ENCODE measurements at regions not wholly inside any gene's neighbourhood (a gene's known extent, or its start where the extent isn't known, plus 50 kb on each side); places are given as distances from the start of the nearest gene placed in this dataset.

DNA sequence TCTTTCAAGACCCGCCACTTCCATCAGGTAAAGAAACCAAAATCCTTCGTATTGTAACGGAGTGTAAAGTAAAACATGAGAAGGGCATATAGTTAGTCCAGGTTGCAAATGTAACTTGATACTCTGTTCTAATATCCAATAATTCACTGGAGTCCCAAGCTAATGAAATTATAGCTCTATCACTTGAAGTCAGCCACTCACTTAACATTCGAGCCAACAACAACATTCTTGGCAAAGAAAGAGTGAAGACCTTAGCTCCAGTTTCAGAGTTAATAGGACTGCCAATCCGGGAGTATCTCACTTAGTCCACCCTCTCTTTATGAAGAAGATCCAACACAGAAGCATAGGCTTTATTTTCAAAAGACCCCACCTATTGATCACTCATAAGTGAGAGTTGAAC, 298.0 kb upstream of the SOX11 start:
- Mint-ChIP-seq H3K4me1 (ENCODE audit: unreplicated experiment) (peaks cover 3% of the 10 kb centered on the region), H3K9me3 (ENCODE audit: unreplicated experiment) (peaks cover 6% of the 10 kb centered on the region), H3K27me3 (ENCODE audit: unreplicated experiment) (no peaks in the 10 kb centered on the region), H3K4me3 (ENCODE audit: unreplicated experiment) (no peak overlapping the region), H3K36me3 (ENCODE audit: unreplicated experiment) (no peaks in the 10 kb centered on the region), H3K27ac (ENCODE audit: unreplicated experiment) (no peak overlapping the region)
- DNase-seq (ENCODE audit: extremely low spot score, unreplicated experiment) = no peak
- no peak for TF ChIP-seq CTCF (IDR thresholded peaks at IDR 0.05)

DNA sequence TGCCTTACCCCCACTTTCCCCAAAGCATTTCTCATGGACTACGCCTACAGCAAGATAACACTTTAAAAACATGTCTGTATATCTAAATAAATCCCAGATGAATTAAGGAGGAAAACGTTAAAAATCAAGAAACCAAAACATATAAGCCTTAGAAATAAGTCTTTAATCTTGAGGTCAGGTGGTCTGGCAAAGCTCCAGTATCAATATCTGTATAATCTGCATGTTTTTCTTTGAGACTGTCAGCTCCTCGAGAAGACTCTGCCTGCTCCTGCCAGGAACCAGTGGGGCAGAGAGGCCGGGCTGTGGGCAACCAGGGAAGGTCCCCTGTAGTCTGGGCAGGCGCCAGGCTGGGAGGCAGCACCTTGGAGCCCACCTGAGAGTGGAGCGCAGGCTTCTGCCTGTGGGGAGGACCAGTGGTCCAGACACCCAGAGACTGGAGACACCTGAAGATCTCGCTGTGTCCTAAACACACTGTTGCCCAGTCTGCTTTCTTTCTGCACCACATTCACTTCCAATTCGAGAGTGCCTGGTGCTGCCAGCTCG, 291.0 kb upstream of the SOX11 start:
- no peak for TF ChIP-seq CTCF (IDR thresholded peaks at IDR 0.05)
- Mint-ChIP-seq H3K36me3 (ENCODE audit: unreplicated experiment) (no peaks in the 10 kb centered on the region), H3K9me3 (ENCODE audit: unreplicated experiment) (no peaks in the 10 kb centered on the region), H3K27me3 (ENCODE audit: unreplicated experiment) (no peaks in the 10 kb centered on the region), H3K27ac (ENCODE audit: unreplicated experiment) (no peak overlapping the region), H3K4me3 (ENCODE audit: unreplicated experiment) (no peak overlapping the region), H3K4me1 (ENCODE audit: unreplicated experiment) (peaks cover 3% of the 10 kb centered on the region)
- DNase-seq (ENCODE audit: extremely low spot score, unreplicated experiment) = no peak

DNA sequence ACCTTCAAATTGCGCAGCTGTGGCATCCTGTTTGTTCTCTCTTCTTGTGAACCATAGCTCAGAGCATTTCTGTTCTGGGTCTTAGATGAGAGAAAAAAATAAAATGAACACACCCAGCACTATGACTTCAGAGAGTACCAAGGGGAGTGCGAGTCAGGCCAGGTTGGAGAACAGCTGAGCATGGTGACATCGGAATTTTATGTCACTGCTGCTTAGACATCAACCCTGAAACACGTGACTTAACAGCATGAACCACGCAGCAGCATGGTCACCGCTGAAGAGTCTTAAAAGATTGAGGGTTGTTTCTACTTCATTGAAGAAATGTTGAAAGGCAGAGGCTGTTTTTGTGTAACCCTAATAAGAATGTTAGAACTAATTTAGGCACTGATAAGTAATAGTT, 288.8 kb upstream of the SOX11 start:
- no peaks in the 10 kb centered on the region for H3K36me3 Mint-ChIP-seq (ENCODE audit: unreplicated experiment)
- H3K9me3 Mint-ChIP-seq (ENCODE audit: unreplicated experiment) = no peaks in the 10 kb centered on the region
- H3K4me3 Mint-ChIP-seq (ENCODE audit: unreplicated experiment) = no peak overlapping the region
- no peak overlapping the region for H3K27ac Mint-ChIP-seq (ENCODE audit: unreplicated experiment)
- DNase-seq (ENCODE audit: extremely low spot score, unreplicated experiment) = no peak
- H3K4me1 Mint-ChIP-seq (ENCODE audit: unreplicated experiment) = no peaks in the 10 kb centered on the region
- no peaks in the 10 kb centered on the region for H3K27me3 Mint-ChIP-seq (ENCODE audit: unreplicated experiment)
- TF ChIP-seq CTCF (IDR thresholded peaks at IDR 0.05) = no peak

- Mint-ChIP-seq H3K4me3 (ENCODE audit: unreplicated experiment) (no peak overlapping the region), H3K9me3 (ENCODE audit: unreplicated experiment) (no peaks in the 10 kb centered on the region), H3K4me1 (ENCODE audit: unreplicated experiment) (no peaks in the 10 kb centered on the region), H3K36me3 (ENCODE audit: unreplicated experiment) (no peaks in the 10 kb centered on the region), H3K27me3 (ENCODE audit: unreplicated experiment) (no peaks in the 10 kb centered on the region), H3K27ac (ENCODE audit: unreplicated experiment) (no peak overlapping the region)
- no peak for DNase-seq (ENCODE audit: extremely low spot score, unreplicated experiment)
- TF ChIP-seq CTCF (IDR thresholded peaks at IDR 0.05) = no peak
Observed at GRCh38 chr2:5409898-5410381, 282.2 kb upstream of the SOX11 start.

DNA sequence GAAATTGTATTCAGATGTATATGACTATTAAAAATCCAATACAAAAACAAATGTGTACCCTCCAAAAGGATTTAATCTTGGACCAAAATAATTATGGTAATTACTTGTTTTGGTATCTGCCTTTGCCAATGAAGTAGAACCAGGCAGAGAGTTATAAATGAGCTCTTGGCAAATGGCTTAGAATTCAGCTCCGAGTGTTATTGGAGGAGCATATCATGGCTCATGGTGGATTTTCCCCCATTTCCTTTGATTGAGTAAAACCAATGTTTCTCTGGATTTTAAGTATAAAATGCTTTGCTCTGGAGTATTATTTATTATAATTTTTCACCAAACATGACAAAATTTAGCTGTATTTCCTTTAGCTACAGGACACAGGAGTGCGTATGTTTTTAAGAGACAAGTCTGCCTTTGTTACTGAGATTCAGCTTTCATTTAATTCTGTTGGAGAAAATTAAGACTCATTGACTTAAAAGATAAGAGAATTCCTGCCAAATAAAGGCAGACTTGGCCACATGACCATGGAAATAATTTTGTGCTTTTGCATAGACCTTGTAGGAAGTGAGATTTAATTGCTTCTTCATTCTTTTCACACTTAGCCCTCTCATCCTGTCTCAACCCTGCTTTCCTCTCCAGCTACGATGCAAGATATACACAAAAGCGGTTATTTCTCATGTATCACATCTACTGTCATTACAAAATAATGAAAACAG, 281.0 kb upstream of the SOX11 start:
- TF ChIP-seq CTCF (IDR thresholded peaks at IDR 0.05) = no peak
- Mint-ChIP-seq H3K27ac (ENCODE audit: unreplicated experiment) (no peak overlapping the region), H3K4me1 (ENCODE audit: unreplicated experiment) (no peaks in the 10 kb centered on the region), H3K9me3 (ENCODE audit: unreplicated experiment) (no peaks in the 10 kb centered on the region), H3K4me3 (ENCODE audit: unreplicated experiment) (no peak overlapping the region), H3K27me3 (ENCODE audit: unreplicated experiment) (no peaks in the 10 kb centered on the region), H3K36me3 (ENCODE audit: unreplicated experiment) (no peaks in the 10 kb centered on the region)
- no peak for DNase-seq (ENCODE audit: extremely low spot score, unreplicated experiment)

Measured in osteocyte (in vitro differentiated cells).